Caco-2 (cell line): ENCODE measurements at regions not wholly inside any gene's neighbourhood (a gene's known extent, or its start where the extent isn't known, plus 50 kb on each side); places are given as distances from the start of the nearest gene placed in this dataset.

Experiments
- BruUV-seq: library from RNA; stranded (reverse); fragments of 400-500 nt; replicated peaks from 2 replicates; lab custom pipeline; 2021; lab: Mats Ljungman, UMichigan
- CTCF ChIA-PET: fragments of 300-600 bp; sonication (Branson Sonifier 250); formaldehyde crosslinking; loops from one replicate; lab custom pipeline; 2022; ENCODE audit warnings: antibody characterized with exemption; lab: Charles Lee
- POLR2A ChIA-PET: fragments of 300-600 bp; sonication (Branson Sonifier 250); formaldehyde crosslinking; loops from one replicate; lab custom pipeline; 2022; ENCODE audit warnings: antibody characterized with exemption; lab: Charles Lee
- DNase-seq, 2 experiments: peaks; one replicate each; pipeline versions ENCODE4 v3.0.0 to v3.0.0-alpha.2; 2020 to 2022
- H3K27me3 ChIP-seq: replicated peaks from 2 replicates; pipeline ENCODE4 v1.6.0; 2011; ENCODE audit warnings: low read length; ENCODE audit not compliant: control insufficient read depth, insufficient read depth
- H3K36me3 ChIP-seq: 2 replicates; pipeline ENCODE4 v1.5.1; 2011; ENCODE audit warnings: low read length; ENCODE audit not compliant: control insufficient read depth, insufficient read depth
- H3K4me1 ChIP-seq: fragments of 250-450 bp; sonication (Bioruptor Pico); 2 replicates; pipeline ENCODE4 v1.5.1; 2020; ENCODE audit warnings: mild to moderate bottlenecking
- H3K4me3 ChIP-seq: 2 replicates; pipeline ENCODE4 v1.5.1; 2011; ENCODE audit warnings: low read depth, mild to moderate bottlenecking, control low read depth, low read length
- H3K9me3 ChIP-seq: fragments of 250-450 bp; sonication (Bioruptor Pico); 2 replicates; pipeline ENCODE4 v1.5.1; 2020; ENCODE audit warnings: mild to moderate bottlenecking, moderate library complexity
- H3K27ac Mint-ChIP-seq: one replicate; pipeline ENCODE4 v1.8.0; 2022; ENCODE audit warnings: mixed read lengths; ENCODE audit not compliant: unreplicated experiment
- H3K27me3 Mint-ChIP-seq: one replicate; pipeline ENCODE4 v1.8.0; 2022; ENCODE audit warnings: mixed read lengths; ENCODE audit not compliant: insufficient read depth, unreplicated experiment
- H3K36me3 Mint-ChIP-seq: one replicate; pipeline ENCODE4 v1.8.0; 2022; ENCODE audit warnings: mild to moderate bottlenecking, mixed read lengths; ENCODE audit not compliant: insufficient read depth, unreplicated experiment
- H3K4me1 Mint-ChIP-seq: one replicate; pipeline ENCODE4 v1.8.0; 2022; ENCODE audit warnings: low read depth, mixed read lengths; ENCODE audit not compliant: unreplicated experiment
- H3K4me3 Mint-ChIP-seq: one replicate; pipeline ENCODE4 v1.8.0; 2022; ENCODE audit warnings: mild to moderate bottlenecking, moderate library complexity, mixed read lengths; ENCODE audit not compliant: unreplicated experiment
- H3K9me3 Mint-ChIP-seq: one replicate; pipeline ENCODE4 v1.8.0; 2022; ENCODE audit warnings: mixed read lengths; ENCODE audit not compliant: unreplicated experiment
- CTCF ChIP-seq, 2 experiments: fragments of 200-600 bp in 1 of 2; IDR thresholded peaks; 1 replicate in 1 of 2; 2 replicates in 1 of 2; pipeline versions ENCODE4 v1.5.1 to v1.8.0; 2011 to 2022; ENCODE audit warnings: antibody characterized with exemption in 1 of 2, control low read depth in 1 of 2, inconsistent platforms in 1 of 2, low read depth in 1 of 2, low read length in 1 of 2, mild to moderate bottlenecking in 1 of 2, moderate library complexity in 1 of 2; ENCODE audit not compliant: insufficient read depth in 1 of 2, severe bottlenecking in 1 of 2, unreplicated experiment in 1 of 2
- intact Hi-C: fragments of 100-400 bp; cut with micrococcal nuclease; formaldehyde crosslinking; loops from one replicate; pipeline ENCODE4 v1.10.0; 2022; ENCODE audit not compliant: unreplicated experiment

GRCh38 chr9:72471096-72471495 lies 50.3 kb upstream of the TMC1 start:
- Histone ChIP-seq H3K4me1 (no peaks in the 10 kb centered on the region), H3K27me3 (no peaks in the 10 kb centered on the region), H3K36me3 (no peaks in the 10 kb centered on the region), H3K9me3 (no peaks in the 10 kb centered on the region), H3K4me3 (no peak overlapping the region)
- TF ChIP-seq CTCF (IDR thresholded peaks at IDR 0.05; ENCODE audit: insufficient read depth in 1 of 2, low read depth in 1 of 2, low read length in 1 of 2, severe bottlenecking in 1 of 2, unreplicated experiment in 1 of 2), result no peak
- Mint-ChIP-seq H3K36me3 (no peaks in the 10 kb centered on the region), H3K4me1 (no peaks in the 10 kb centered on the region), H3K9me3 (no peaks in the 10 kb centered on the region), H3K27ac (no peak overlapping the region), H3K4me3 (no peak overlapping the region), H3K27me3 (no peaks in the 10 kb centered on the region)
- no peak for DNase-seq
- POLR2A ChIA-PET, result no interaction called here
- intact Hi-C loops, result loop anchor here (10.0 kb wide), 2 partner anchors 84 to 124 kb away; no protein-coding TSS in a partner anchor
- CTCF ChIA-PET, result no interaction called here
- no TSS peak for BruUV-seq

GRCh38 chr9:72467766-72468738 lies 53.4 kb upstream of the TMC1 start:
- no peaks in the 10 kb centered on the region for H3K27me3 Mint-ChIP-seq
- no peak overlapping the region for H3K4me3 Mint-ChIP-seq
- H3K4me1 Mint-ChIP-seq, result no peaks in the 10 kb centered on the region
- H3K36me3 Mint-ChIP-seq, result no peaks in the 10 kb centered on the region
- H3K9me3 Mint-ChIP-seq, result no peaks in the 10 kb centered on the region
- ChIA-PET POLR2A (no interaction called here), CTCF (no interaction called here)
- Histone ChIP-seq H3K27me3 (no peaks in the 10 kb centered on the region), H3K4me1 (no peaks in the 10 kb centered on the region), H3K4me3 (no peak overlapping the region), H3K36me3 (no peaks in the 10 kb centered on the region), H3K9me3 (no peaks in the 10 kb centered on the region)
- no peak overlapping the region for H3K27ac Mint-ChIP-seq
- intact Hi-C loops, result no loop called here
- TF ChIP-seq CTCF (IDR thresholded peaks at IDR 0.05; ENCODE audit: insufficient read depth in 1 of 2, low read depth in 1 of 2, low read length in 1 of 2, severe bottlenecking in 1 of 2, unreplicated experiment in 1 of 2), result no peak
- no TSS peak for BruUV-seq
- no peak for DNase-seq

- Mint-ChIP-seq H3K36me3 (no peaks in the 10 kb centered on the region), H3K27me3 (no peaks in the 10 kb centered on the region), H3K27ac (no peak overlapping the region), H3K4me1 (no peaks in the 10 kb centered on the region), H3K9me3 (no peaks in the 10 kb centered on the region), H3K4me3 (no peak overlapping the region)
- H3K9me3 ChIP-seq, result no peaks in the 10 kb centered on the region
- CTCF ChIA-PET, result interaction anchor here (0.7 kb wide), 1 partner anchor 126 kb away, joined by 4 read pairs; no protein-coding TSS in a partner anchor
- no peak for DNase-seq
- H3K4me3 ChIP-seq, result no peak overlapping the region
- intact Hi-C loops, result no loop called here
- no peaks in the 10 kb centered on the region for H3K27me3 ChIP-seq
- H3K36me3 ChIP-seq, result no peaks in the 10 kb centered on the region
- no TSS peak for BruUV-seq
- TF ChIP-seq CTCF (IDR thresholded peaks at IDR 0.05; ENCODE audit: insufficient read depth in 1 of 2, low read depth in 1 of 2, low read length in 1 of 2, severe bottlenecking in 1 of 2, unreplicated experiment in 1 of 2), result no peak
- POLR2A ChIA-PET, result no interaction called here
- peaks cover 15% of the 10 kb centered on the region for H3K4me1 ChIP-seq
Measured at GRCh38 chr9:72465593-72465984, 55.8 kb upstream of the TMC1 start.
